NB4 (cell line): ENCODE measurements at regions not wholly inside any gene's neighbourhood (a gene's known extent, or its start where the extent isn't known, plus 50 kb on each side); places are given as distances from the start of the nearest gene placed in this dataset.

Source experiments
- CTCF ChIP-seq: IDR thresholded peaks from one replicate; pipeline ENCODE4 v1.5.1; 2012; ENCODE audit warnings: low read depth, low read length
- MAX ChIP-seq: IDR thresholded peaks from 2 replicates; pipeline ENCODE4 v1.6.1; 2011; ENCODE audit warnings: low read depth, low read length
- POLR2A ChIP-seq: IDR thresholded peaks from 2 replicates; pipeline ENCODE4 v1.6.1; 2011; ENCODE audit warnings: mild to moderate bottlenecking; ENCODE audit not compliant: insufficient read length; ENCODE audit errors: extremely low read depth

- TF ChIP-seq CTCF (no peak), MAX (no peak), POLR2A (no peak)
These were observed 277.4 kb downstream of the BLID start for GRCh38 chr11:121838571-121838970.
